ENCODE measurements at regions not wholly inside any gene's neighbourhood (a gene's known extent, or its start where the extent isn't known, plus 50 kb on each side); places are given as distances from the start of the nearest gene placed in this dataset.

DNA sequence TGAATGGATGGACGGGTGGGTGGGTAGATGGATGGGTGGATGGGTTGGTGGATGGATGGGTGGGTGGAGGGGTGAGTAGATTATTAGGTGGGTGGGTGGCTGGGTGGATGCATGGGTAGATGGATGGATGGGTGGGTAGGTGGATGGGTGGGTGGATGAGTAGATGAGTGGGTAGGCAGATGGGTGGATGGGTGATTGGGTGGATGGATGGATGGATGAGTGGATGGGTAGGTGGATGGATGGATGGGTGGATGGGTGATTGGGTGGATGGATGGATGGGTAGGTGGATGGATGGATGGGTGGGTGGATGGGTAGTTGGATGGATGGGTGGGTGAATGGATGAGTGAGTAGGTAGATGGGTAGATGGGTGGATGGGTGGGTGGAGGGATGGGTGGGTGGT lies 59.6 kb upstream of the ADGRA1 start:
- Histone ChIP-seq H3K27ac (ENCODE audit: low read depth, low read length) (no peak overlapping the region), H3K36me3 (ENCODE audit: control insufficient read depth in 1 of 2, insufficient read depth in 2 of 2, low read length in 2 of 2) (no peaks in the 10 kb centered on the region), H3K9me3 (ENCODE audit: control insufficient read depth in 1 of 2, low read length in 2 of 2) (no peaks in the 10 kb centered on the region), H3K4me1 (ENCODE audit: control insufficient read depth in 1 of 2, insufficient read depth in 2 of 2, low read length in 2 of 2) (no peaks in the 10 kb centered on the region), H3K4me3 (ENCODE audit: low read depth in 1 of 2, low read length in 2 of 2) (no peak overlapping the region), H3K9ac (ENCODE audit: low read depth in 1 of 2, low read length in 2 of 2) (no peak overlapping the region), H3K27me3 (ENCODE audit: control insufficient read depth in 1 of 2, insufficient read depth in 2 of 2, low read length in 2 of 2) (no peaks in the 10 kb centered on the region)

DNA sequence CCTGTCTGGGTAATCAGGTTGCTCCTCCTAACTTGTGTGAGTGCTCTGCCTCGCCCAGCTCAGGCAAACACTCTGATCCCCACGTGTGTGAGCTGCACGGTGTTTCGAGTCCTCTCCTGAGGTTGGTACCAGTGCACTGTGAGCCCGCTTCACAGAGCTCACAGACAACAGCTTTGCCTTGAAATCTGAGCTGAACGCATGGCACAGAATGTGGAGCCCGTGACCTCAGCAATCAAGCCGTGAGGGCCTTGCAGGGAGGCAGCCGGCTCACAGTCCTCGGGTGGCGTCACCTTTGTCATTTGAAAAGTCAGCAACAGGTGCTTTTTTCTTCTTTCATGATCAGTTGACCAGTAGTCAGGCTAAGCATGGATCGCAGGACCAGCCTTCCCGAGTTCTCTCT lies 60.2 kb upstream of the ADGRA1 start:
- Histone ChIP-seq H3K27ac (ENCODE audit: low read depth, low read length) (no peak overlapping the region), H3K4me3 (ENCODE audit: low read depth in 1 of 2, low read length in 2 of 2) (no peak overlapping the region), H3K9me3 (ENCODE audit: control insufficient read depth in 1 of 2, low read length in 2 of 2) (no peaks in the 10 kb centered on the region), H3K27me3 (ENCODE audit: control insufficient read depth in 1 of 2, insufficient read depth in 2 of 2, low read length in 2 of 2) (no peaks in the 10 kb centered on the region), H3K36me3 (ENCODE audit: control insufficient read depth in 1 of 2, insufficient read depth in 2 of 2, low read length in 2 of 2) (no peaks in the 10 kb centered on the region), H3K9ac (ENCODE audit: low read depth in 1 of 2, low read length in 2 of 2) (no peak overlapping the region), H3K4me1 (ENCODE audit: control insufficient read depth in 1 of 2, insufficient read depth in 2 of 2, low read length in 2 of 2) (no peaks in the 10 kb centered on the region)

DNA sequence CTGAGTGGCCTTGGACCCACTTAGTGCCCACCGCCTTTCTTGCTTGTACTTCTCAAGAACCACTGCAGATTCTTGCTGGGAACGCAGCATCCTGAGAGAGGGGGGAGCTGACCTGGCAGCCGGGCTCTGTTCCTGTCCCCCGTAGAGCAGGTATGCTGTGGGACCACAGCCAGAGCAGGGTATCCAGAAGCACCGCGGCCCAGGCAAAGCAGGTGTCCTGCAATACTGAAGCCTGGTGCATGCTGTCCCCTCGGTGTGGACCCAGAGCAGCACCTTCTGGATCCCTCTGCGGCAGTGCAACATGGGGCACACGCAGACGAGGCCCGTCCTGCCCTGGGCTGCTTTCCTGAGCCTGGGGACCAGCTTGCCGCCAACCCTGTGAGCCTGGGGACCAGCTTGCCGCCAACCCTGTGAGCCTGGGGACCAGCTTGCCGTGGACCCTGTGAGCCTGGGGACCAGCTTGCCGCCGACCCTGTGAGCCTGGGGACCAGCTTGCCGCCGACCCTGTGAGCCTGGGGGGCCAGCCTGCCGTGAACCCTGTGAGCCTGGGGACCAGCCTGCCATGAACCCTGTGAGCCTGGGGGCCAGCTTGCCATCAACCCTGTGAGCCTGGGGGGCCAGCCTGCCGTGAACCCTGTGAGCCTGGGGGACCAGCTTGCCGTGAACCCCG lies 60.9 kb upstream of the ADGRA1 start:
- Histone ChIP-seq H3K4me3 (ENCODE audit: low read depth in 1 of 2, low read length in 2 of 2) (no peak overlapping the region), H3K9me3 (ENCODE audit: control insufficient read depth in 1 of 2, low read length in 2 of 2) (no peaks in the 10 kb centered on the region), H3K36me3 (ENCODE audit: control insufficient read depth in 1 of 2, insufficient read depth in 2 of 2, low read length in 2 of 2) (no peaks in the 10 kb centered on the region), H3K9ac (ENCODE audit: low read depth in 1 of 2, low read length in 2 of 2) (no peak overlapping the region), H3K27me3 (ENCODE audit: control insufficient read depth in 1 of 2, insufficient read depth in 2 of 2, low read length in 2 of 2) (no peaks in the 10 kb centered on the region), H3K4me1 (ENCODE audit: control insufficient read depth in 1 of 2, insufficient read depth in 2 of 2, low read length in 2 of 2) (no peaks in the 10 kb centered on the region), H3K27ac (ENCODE audit: low read depth, low read length) (no peak overlapping the region)

- Histone ChIP-seq H3K9ac (ENCODE audit: low read depth in 1 of 2, low read length in 2 of 2) (no peak overlapping the region), H3K27me3 (ENCODE audit: control insufficient read depth in 1 of 2, insufficient read depth in 2 of 2, low read length in 2 of 2) (no peaks in the 10 kb centered on the region)
These were observed 61.6 kb upstream of the ADGRA1 start for GRCh38 chr10:133026171-133026570.

GRCh38 chr10:133025558-133026090 lies 62.1 kb upstream of the ADGRA1 start:
- no peak overlapping the region for H3K9ac ChIP-seq (ENCODE audit: low read depth in 1 of 2, low read length in 2 of 2)
- H3K9me3 ChIP-seq (ENCODE audit: control insufficient read depth in 1 of 2, low read length in 2 of 2), result no peaks in the 10 kb centered on the region
- no peak overlapping the region for H3K4me3 ChIP-seq (ENCODE audit: low read depth in 1 of 2, low read length in 2 of 2)
- no peaks in the 10 kb centered on the region for H3K27me3 ChIP-seq (ENCODE audit: control insufficient read depth in 1 of 2, insufficient read depth in 2 of 2, low read length in 2 of 2)
- no peaks in the 10 kb centered on the region for H3K4me1 ChIP-seq (ENCODE audit: control insufficient read depth in 1 of 2, insufficient read depth in 2 of 2, low read length in 2 of 2)
- no peak overlapping the region for H3K27ac ChIP-seq (ENCODE audit: low read depth, low read length)
- no peaks in the 10 kb centered on the region for H3K36me3 ChIP-seq (ENCODE audit: control insufficient read depth in 1 of 2, insufficient read depth in 2 of 2, low read length in 2 of 2)

More at GRCh38 chr10:133026171-133026570, 61.6 kb upstream of the ADGRA1 start:
- no peak overlapping the region for H3K4me3 ChIP-seq (ENCODE audit: low read depth in 1 of 2, low read length in 2 of 2)
- H3K4me1 ChIP-seq (ENCODE audit: control insufficient read depth in 1 of 2, insufficient read depth in 2 of 2, low read length in 2 of 2), result no peaks in the 10 kb centered on the region
- H3K36me3 ChIP-seq (ENCODE audit: control insufficient read depth in 1 of 2, insufficient read depth in 2 of 2, low read length in 2 of 2), result no peaks in the 10 kb centered on the region
- no peak overlapping the region for H3K27ac ChIP-seq (ENCODE audit: low read depth, low read length)
- H3K9me3 ChIP-seq (ENCODE audit: control insufficient read depth in 1 of 2, low read length in 2 of 2), result no peaks in the 10 kb centered on the region

- Histone ChIP-seq H3K4me1 (ENCODE audit: control insufficient read depth in 1 of 2, insufficient read depth in 2 of 2, low read length in 2 of 2) (no peaks in the 10 kb centered on the region), H3K36me3 (ENCODE audit: control insufficient read depth in 1 of 2, insufficient read depth in 2 of 2, low read length in 2 of 2) (no peaks in the 10 kb centered on the region), H3K4me3 (ENCODE audit: low read depth in 1 of 2, low read length in 2 of 2) (no peak overlapping the region), H3K27ac (ENCODE audit: low read depth, low read length) (no peak overlapping the region), H3K9ac (ENCODE audit: low read depth in 1 of 2, low read length in 2 of 2) (no peak overlapping the region), H3K9me3 (ENCODE audit: control insufficient read depth in 1 of 2, low read length in 2 of 2) (no peaks in the 10 kb centered on the region), H3K27me3 (ENCODE audit: control insufficient read depth in 1 of 2, insufficient read depth in 2 of 2, low read length in 2 of 2) (no peaks in the 10 kb centered on the region)
These were observed 62.8 kb upstream of the ADGRA1 start for GRCh38 chr10:133024704-133025557.

DNA sequence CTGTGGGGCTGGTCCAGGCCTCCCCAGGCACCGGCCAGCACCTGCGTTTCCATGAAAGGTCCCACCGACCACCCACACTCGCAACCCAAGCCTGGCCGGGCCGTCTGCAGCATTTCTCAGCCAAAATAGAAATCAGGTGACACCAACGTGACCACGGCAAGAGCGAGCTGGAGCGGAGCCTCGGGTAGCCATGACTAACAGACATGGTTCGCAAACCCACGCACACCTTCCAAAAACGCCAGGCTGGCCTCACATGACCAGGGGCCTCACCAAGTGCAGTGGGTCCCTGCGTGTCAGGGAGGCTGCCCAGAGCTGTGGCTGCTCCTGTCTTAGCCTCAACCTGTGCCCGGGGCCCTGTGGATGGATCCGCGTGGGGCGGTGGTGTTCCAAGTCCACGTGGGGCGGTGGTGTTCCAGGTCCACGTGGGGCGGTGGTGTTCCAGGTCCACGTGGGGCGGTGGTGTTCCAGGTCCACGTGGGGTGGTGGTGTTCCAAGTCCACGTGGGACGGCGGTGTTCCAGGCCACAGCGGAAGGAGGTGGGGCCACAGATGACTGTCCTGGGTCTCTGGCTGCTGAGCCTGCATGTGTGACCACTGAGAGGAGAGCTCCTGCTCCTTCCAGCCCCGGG lies 64.4 kb upstream of the ADGRA1 start:
- Histone ChIP-seq H3K9ac (ENCODE audit: low read depth in 1 of 2, low read length in 2 of 2) (no peak overlapping the region), H3K9me3 (ENCODE audit: control insufficient read depth in 1 of 2, low read length in 2 of 2) (no peaks in the 10 kb centered on the region), H3K4me3 (ENCODE audit: low read depth in 1 of 2, low read length in 2 of 2) (no peak overlapping the region), H3K27me3 (ENCODE audit: control insufficient read depth in 1 of 2, insufficient read depth in 2 of 2, low read length in 2 of 2) (no peaks in the 10 kb centered on the region), H3K4me1 (ENCODE audit: control insufficient read depth in 1 of 2, insufficient read depth in 2 of 2, low read length in 2 of 2) (no peaks in the 10 kb centered on the region), H3K36me3 (ENCODE audit: control insufficient read depth in 1 of 2, insufficient read depth in 2 of 2, low read length in 2 of 2) (no peaks in the 10 kb centered on the region), H3K27ac (ENCODE audit: low read depth, low read length) (no peak overlapping the region)

GRCh38 chr10:133022776-133023100 lies 65.0 kb upstream of the ADGRA1 start:
- H3K4me3 ChIP-seq (ENCODE audit: low read depth in 1 of 2, low read length in 2 of 2), result no peak overlapping the region
- H3K27ac ChIP-seq (ENCODE audit: low read depth, low read length), result no peak overlapping the region
- no peaks in the 10 kb centered on the region for H3K9me3 ChIP-seq (ENCODE audit: control insufficient read depth in 1 of 2, low read length in 2 of 2)
- no peak overlapping the region for H3K9ac ChIP-seq (ENCODE audit: low read depth in 1 of 2, low read length in 2 of 2)
- no peaks in the 10 kb centered on the region for H3K4me1 ChIP-seq (ENCODE audit: control insufficient read depth in 1 of 2, insufficient read depth in 2 of 2, low read length in 2 of 2)
- no peaks in the 10 kb centered on the region for H3K36me3 ChIP-seq (ENCODE audit: control insufficient read depth in 1 of 2, insufficient read depth in 2 of 2, low read length in 2 of 2)
- H3K27me3 ChIP-seq (ENCODE audit: control insufficient read depth in 1 of 2, insufficient read depth in 2 of 2, low read length in 2 of 2), result no peaks in the 10 kb centered on the region

GRCh38 chr10:133021963-133022775 lies 65.6 kb upstream of the ADGRA1 start:
- Histone ChIP-seq H3K4me3 (ENCODE audit: low read depth in 1 of 2, low read length in 2 of 2) (no peak overlapping the region), H3K9me3 (ENCODE audit: control insufficient read depth in 1 of 2, low read length in 2 of 2) (no peaks in the 10 kb centered on the region), H3K27ac (ENCODE audit: low read depth, low read length) (no peak overlapping the region), H3K4me1 (ENCODE audit: control insufficient read depth in 1 of 2, insufficient read depth in 2 of 2, low read length in 2 of 2) (no peaks in the 10 kb centered on the region), H3K9ac (ENCODE audit: low read depth in 1 of 2, low read length in 2 of 2) (no peak overlapping the region), H3K27me3 (ENCODE audit: control insufficient read depth in 1 of 2, insufficient read depth in 2 of 2, low read length in 2 of 2) (no peaks in the 10 kb centered on the region), H3K36me3 (ENCODE audit: control insufficient read depth in 1 of 2, insufficient read depth in 2 of 2, low read length in 2 of 2) (no peaks in the 10 kb centered on the region)
